Head of caudate nucleus (tissue), 42 donors: ENCODE measurements at regions not wholly inside any gene's neighbourhood (a gene's known extent, or its start where the extent isn't known, plus 50 kb on each side); places are given as distances from the start of the nearest gene placed in this dataset.
A peak's percentile ranks its signal among the peaks of the same experiment; 100 is the strongest.

Experiments
- DNase-seq, 42 donors: peaks; one replicate each; pipeline versions ENCODE4 v3.0.0 to v3.0.0-alpha.2; 2020 to 2021; ENCODE audit warnings: mixed read lengths in 7 of 42
- intact Hi-C: fragments of 100-400 bp; cut with DNase I; formaldehyde crosslinking; loops from one replicate; pipeline ENCODE4 v1.15.0; 2022

DNA sequence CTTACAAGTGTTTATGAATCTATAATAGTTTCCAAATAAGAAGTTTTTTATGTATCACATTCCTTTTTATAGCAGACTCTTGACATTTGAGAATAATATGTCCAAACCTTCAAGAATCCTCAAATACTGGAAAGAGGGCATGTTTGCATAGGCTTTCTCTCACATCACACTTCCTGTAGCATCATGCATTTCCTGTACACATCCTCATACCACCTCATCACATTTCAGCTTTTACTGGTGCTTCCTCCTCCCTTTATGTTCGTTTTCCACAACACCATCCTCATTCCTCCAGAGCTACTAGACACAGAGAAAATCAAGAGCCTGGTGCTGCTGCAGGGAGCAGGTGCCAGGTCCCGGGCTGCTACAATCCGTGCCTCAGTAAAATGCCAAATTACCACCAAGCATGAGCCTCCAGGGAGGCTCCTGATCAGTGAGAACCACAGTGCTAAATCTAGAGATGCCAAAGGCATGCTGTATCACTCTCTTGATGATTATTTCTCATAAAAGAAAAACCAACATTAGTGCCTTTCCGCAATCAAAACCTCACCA lies 137.7 kb upstream of the CYP1B1 start:
- no peak for DNase-seq
- intact Hi-C loops, result no loop called here

DNA sequence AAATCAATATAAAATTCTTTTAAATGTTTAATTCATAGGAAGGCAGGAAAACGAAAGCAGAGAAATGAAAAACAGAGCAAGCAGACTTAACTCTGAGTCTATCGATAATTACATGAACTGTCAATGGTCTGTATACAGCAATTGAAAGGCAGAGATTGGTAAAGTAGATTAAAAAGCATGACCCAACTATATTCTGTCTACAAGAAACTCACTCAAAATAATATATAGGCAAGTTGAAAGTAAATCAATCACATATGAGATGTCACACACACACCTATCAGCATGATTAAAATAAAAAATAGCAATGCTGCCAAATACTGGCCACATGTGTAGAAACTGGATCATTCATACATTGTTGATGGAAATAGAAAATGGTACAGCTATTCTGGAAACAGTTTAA lies 136.4 kb upstream of the CYP1B1 start:
- intact Hi-C loops, result no loop called here
- DNase-seq, result no peak

DNA sequence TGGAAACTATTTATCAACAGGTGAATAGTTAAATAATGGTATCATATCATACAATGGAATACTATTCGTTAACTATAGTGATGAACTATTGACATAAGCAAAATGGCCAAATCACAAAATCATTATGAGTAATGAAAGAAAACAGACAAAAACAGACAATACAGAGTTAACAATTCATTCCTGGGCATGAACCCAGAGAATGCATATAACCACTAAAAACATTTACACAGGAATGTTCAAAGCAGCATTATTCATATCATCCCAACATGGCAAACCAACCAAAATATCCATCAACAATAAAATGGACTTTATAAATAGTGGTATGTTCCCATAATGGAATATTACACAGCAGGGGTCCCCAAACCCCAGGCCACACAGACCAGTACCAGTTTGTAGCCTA lies 131.2 kb upstream of the CYP1B1 start:
- intact Hi-C loops, result no loop called here
- DNase-seq, result no peak

DNA sequence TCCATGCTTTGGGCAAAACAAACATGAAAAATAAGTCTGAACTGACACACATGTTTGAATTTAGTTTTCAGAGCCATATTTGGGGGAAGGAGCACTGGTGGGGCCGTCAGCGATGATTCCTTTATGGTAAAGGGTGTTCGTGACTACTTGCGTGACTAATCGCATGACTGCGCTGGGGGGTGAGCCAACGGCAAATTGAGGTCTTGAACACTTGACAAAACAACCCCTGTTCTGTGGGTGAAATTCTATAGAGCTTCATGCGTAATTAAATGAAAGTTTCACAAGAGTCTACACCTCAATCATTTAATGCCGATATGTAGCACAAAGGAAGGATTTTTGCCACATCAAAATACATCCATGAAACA lies 127.5 kb upstream of the CYP1B1 start:
- intact Hi-C loops, result no loop called here
- no peak for DNase-seq

DNA sequence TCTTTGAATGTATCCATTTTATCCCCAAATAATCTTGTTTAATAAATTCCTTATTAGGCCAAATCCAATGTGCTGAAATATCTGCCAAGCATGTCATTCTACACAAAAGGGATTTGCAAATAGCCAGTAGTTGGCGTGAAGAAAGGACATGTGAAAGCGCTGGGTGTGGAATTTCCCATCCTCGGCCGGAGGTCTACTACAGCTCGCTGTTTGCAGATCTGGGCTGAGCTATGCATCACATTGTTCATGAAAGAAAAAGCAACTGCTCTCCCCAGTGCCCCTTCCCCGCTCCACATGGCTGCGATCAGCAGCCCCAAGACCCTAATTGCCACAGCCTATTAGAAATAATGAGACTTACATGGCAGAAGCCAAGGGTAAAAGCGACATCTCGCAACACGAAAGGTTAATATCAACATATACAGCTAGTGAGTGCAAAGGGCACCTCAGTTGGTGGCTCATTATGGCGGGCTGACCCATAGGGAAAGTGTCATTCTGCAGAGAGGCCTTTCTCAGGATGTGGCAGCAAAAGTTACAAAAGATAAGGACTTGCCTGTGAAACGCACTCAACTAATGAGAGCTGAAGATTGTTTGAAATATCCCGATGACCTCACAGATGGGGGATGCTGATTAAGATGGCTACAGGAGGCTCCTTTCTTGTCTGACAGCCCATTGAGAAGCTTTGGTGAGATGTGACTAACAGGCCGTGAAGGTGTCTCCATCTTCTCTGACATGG lies 126.9 kb upstream of the CYP1B1 start:
- intact Hi-C loops, result no loop called here
- no peak for DNase-seq

DNA sequence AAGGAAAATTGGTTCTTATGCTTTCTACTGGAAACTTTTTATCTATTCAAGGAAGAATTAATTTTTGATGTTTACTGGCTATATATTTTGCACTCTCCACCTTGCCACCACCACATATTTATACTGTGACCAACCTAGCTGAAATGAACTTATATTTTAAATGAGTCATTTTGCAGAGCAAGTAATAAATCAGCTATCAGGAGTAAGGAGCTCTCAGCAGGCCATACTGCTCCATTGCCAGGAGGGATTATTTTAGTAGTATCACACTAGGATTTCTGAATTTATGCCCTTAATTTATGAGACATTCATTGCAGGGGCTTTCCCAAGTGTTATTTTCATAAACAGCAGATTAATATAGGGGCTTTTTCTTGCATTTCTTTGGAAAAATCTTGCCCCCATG lies 125.8 kb upstream of the CYP1B1 start:
- intact Hi-C loops, result no loop called here
- DNase-seq, result no peak

DNA sequence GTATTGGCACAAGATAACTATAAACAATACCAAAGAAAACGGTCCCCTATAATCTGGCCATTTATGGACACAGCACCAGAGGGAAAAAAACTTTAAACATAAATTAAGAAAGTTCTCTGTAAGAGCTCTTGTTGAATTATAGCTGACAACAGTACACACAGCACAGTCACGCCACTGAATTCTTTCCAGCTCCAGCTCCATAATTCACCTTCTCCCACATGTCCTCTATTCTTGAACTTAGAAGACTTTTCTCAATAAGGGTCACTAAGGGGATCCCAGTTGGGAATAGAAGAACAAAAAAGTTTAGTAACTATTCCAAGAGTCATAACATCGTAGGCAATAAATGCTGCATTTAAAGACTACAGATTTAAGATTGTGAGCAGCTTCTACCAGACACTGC lies 124.6 kb upstream of the CYP1B1 start:
- no peak for DNase-seq
- intact Hi-C loops, result no loop called here

DNA sequence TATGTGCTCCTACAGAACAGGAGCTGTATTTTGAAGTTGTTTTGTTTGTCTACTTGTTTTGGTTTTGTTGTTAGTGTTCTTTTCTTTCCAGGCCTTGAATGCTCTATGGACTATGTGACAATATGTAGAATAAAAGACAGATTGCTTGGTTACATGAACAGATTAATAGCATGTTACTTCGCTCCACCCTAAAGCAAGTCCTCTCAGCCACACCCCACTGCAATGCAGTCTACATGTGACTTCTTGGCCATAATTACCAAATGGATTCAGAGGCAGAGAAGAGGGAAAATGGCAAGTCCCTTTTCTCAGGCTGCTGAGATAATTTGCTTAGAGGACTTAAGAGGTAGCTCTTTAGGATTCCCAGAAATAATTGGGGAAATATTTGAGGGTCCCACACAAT lies 123.2 kb upstream of the CYP1B1 start:
- intact Hi-C loops, result no loop called here

DNA sequence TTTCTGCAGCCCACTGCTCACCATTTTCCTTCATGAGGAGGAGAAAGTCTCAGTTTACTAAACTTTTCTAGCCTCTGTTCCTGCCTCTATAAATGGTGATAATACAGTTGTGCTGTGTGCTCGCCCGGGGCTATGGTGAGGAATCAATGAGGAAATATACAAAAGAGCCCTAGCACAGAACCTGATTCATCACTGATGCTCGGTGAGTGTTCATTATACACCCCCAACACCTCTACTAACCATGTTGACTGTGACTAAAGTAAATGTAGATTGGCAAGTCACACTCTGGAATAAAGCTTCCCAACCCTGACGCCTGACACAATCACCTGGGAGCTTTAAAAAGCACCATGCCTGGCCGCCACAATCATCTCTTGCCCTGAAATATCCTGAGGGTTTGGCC lies 118.8 kb upstream of the CYP1B1 start:
- intact Hi-C loops, result no loop called here
- peak in 8 of 42 donors; percentile 2 to 50 (median 19) for DNase-seq

More for the DNA sequence above, 123.2 kb upstream of the CYP1B1 start:
- no peak for DNase-seq

DNA sequence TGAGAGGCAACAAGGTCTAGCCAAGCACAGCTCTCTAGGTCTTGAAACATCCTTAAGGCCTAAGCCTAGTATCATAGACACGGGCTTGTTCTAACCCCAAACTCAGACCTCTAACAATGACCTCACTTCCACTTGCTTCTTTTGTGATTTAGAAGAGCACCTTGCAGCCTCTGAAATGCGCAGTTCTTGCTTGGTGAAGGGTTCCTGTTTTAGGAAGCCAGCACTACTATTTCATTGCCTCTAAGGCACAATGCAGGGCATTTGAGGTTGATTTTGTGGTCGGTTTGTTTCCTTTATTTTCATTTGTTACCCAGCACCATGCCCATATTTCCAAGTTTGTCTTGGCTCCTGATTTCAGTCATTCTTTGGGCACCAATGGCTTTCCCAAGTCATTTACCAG lies 117.0 kb upstream of the CYP1B1 start:
- DNase-seq, result no peak
- intact Hi-C loops, result no loop called here

DNA sequence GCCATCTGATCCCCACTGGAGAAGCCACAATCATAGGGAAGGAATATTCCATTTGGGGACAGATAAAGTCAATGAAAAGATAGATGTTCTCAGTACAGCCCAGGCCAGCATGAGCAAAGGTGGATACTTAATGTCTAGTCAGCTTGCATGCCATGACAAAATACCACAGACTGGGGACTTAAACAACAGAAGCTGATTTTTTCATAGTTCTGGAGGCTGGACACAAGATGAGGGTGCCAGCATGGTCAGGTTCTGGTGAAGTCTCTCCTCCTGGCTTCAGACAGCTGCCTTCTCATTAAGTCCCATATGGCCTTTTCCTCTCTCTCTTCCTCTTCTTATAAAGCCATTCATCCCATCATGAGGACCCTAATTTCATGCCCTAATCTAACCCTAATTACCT lies 116.1 kb upstream of the CYP1B1 start:
- intact Hi-C loops, result no loop called here
- no peak for DNase-seq

DNA sequence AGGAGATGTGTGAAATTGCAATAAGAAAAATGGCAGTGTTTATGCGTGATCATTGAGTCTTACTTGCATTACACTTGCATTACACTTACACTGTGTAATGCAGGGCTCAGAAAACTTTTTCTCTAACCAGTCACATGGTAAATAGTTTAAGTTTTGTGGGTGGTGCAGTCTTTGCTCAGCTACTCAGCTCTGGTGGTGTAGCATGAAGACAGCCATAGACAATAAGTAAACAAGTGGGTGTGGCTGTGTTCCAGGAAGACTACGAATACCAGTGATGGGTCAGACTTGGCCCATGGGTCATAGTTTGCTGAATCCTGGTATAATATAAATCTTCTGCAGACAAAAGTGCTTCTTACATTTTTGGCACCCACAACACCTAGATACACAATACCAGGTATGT lies 115.6 kb upstream of the CYP1B1 start:
- DNase-seq, result no peak
- intact Hi-C loops, result no loop called here

DNA sequence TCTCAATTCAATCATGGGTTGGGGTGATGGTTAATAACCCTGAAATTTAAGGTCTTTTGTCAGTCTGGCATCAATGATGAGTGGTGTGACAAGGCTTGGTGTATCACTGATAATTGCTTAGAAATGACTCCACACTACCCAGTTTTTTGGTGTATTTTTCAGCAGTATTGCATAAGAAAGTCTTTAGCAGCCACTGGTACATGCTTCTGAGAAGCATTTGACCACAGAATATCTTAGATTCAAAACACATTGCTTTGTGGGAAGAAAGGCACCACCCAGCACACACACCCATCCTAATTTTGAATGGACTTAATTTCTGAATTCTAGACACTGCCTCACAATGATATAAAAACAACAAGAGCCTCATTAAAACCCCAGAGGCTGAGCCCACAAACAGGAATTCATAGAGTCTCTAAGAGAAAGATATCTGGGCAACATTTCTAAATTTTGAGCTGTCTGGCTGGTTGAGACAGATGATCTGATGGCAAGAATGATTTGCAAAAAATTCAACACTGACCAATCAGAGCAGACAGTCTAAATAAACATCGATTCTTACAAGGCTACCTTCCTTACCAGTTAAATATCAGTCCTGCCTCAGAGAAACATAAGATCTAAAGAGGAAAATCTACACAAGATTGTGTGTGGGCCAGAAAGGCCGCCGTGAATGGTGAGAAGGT lies 114.7 kb upstream of the CYP1B1 start:
- DNase-seq, result no peak
- intact Hi-C loops, result no loop called here

DNA sequence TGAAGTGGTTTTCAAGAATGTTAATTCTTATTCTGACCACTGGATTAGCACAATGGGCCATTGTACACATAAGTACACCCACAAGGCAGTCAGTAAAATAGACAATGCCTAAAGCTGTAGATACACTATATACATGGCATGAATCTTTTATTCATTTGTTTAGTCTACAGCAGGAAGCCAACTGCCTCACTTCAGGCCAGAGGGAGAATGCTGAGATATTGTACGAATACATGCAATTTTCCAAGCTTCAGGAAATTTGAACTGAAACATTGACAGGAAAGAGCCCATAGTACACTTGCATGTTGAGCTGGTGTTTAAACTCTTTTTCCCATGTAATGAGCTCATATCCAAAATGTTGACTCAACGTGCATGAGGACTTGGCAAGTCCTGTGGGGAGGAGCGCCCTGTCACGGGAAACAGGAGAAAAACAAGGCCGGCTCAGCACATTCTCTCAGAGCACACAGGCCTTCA lies 111.6 kb upstream of the CYP1B1 start:
- DNase-seq, result no peak
- intact Hi-C loops, result no loop called here

DNA sequence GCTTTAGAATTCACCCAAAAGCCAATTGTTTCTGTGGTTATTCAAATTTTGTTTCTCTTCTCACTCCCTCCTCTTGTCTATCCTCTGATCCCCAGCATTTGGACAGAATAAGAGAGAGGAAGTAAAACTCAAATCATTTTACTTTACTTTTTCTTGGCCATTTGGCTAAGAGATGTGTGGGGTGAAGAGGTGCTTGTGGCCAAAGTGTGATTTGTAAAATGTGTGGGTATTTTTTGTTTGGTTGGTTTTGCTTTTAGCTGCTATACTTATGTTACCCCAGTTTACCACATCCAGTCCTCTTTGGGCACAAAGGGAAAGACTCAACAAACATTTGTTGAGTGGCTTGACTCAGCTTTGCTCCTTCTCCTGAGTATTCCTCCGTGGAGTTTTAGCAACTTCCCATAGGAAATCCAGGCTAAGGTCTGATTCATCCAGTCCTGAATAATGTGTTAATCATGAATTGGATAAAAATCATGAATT lies 109.1 kb upstream of the CYP1B1 start:
- no peak for DNase-seq
- intact Hi-C loops, result no loop called here

DNA sequence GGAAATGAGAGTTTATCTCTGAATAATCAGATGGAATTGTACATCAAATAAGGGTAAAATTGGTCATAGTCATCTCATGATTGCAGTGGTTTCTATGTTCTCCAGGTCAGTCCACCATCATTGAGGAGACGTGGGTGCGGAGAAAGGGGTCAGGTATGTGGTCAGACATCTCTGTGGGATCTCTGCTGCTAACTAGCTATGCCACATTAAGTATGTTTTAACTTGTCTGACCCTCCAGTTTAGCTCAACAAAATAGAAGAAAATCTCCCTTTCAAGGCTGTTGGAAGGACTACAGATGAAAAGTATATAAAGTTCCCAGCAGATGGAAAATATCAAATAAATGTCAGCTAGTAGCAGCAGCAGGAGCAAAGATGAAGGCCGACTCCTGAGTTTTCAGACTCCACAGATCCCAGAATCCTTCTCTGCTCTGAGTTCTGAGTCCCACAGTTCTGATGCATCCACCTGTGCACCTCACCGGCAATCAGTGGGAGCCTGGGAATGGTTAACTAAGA lies 106.6 kb upstream of the CYP1B1 start:
- intact Hi-C loops, result no loop called here
- no peak for DNase-seq

DNA sequence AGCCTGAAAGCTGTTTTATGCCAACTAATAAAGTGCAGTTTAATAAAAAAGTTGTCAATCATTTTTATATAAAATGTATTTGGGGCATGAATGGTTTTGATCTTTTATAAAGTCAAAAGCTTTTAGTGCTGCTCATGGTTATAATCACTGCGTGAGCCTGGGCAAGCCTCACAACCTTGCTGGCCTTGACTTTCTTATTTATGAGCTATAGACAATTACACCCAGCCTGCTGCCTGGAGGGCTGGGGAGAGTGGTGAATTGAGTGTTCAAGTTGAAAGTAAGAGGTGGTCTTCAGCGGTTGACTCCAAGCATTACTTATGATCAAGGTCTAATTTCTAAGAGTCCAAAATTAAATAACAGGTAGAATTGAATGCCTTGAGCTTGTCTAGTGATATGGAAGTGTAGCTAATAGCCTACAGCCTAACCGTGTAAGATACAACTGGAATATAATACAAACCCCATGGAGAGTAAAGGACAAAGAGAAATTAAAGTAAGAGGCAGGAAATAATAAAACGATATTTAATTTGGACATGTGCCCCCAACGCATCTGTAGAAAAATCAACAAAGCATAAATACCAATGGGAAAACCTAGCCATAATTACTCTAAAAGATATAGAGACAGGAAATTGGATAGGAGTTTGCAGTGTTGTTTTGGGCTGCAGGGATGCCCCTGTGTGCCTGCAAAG lies 106.0 kb upstream of the CYP1B1 start:
- intact Hi-C loops, result no loop called here
- no peak for DNase-seq

DNA sequence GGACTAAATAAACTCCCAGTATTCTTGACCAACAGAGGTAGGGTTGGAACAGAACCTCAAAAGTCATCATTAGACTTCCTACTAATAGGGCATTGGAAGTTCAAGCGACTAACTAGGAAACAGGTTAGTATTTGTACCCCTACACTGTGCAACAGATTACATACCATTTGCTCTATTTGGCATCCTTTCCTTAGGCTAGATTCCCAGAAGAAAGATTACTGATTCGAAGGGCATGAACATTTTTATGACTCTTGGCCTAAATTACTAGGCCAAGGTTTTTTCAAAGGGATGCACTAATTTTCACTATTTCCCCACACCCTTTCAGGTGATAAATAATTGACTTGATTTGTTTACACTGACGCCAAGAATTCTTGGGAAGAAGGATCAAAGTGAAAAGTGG lies 104.8 kb upstream of the CYP1B1 start:
- no peak for DNase-seq
- intact Hi-C loops, result no loop called here

DNA sequence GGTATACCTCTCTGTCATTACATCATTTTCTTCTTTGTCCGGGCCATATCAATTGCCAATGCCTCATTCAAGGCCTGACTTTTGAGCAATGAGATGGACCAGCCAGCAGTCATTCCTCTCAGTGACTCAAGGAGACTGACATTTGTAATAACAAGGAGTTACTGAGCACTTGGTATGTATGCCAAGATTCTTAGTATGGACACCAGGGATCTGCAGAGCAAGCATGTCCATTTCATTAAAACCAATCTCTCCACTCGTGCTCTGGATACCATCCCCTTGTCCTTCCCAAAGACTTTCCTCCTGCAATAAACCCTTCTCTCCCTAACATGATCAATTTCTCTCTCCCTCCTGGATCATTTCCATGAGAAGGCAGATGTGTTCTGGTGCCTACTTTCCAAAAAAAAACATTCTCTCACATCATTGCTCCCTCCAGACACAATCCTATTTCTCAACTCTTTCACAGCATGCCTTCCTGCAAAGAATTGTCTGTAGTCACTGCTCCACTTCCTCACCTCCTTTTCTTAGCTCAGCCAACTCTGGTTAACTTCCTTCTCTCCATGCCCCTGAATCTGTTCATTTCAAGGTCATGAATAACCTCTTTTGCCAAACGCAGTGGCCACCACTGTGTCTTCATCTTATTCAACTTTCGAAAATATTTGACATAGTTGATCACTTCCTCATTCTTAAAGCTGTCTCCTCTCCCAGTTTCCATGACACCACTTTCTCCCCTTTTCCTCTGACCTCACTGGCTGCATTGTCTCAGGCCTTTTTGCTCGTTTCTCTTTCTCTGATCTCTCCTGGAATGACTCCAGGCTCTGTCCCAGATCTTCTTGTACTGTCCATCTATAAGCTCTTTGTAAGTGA lies 102.8 kb upstream of the CYP1B1 start:
- intact Hi-C loops, result no loop called here
- peak in 5 of 42 donors; percentile 2 to 46 (median 8) for DNase-seq
